ENCODE measurements at regions not wholly inside any gene's neighbourhood (a gene's known extent, or its start where the extent isn't known, plus 50 kb on each side); places are given as distances from the start of the nearest gene placed in this dataset.

DNA sequence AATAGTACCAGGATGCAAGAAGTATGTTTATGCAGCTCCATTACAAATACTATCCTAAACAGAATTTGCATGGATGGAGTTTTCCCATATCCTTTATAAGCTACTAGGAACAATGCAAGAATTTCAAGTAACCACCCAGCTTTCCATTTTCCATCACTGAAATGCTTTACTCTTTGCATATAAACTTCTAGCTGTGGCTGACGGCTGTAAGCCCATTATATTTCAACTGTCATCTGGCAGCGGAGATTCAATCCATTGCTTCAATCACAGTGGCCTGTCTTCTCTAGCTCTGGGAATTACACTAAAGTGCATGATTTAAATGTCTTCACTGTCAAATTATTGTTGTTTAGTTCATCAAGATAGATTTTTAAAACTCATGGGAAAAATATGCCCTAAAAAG lies 64.2 kb upstream of the PAM start:
- Histone ChIP-seq H3K27ac (ENCODE audit: insufficient read depth, low read depth, low read length) (no peak overlapping the region), H3K4me2 (ENCODE audit: insufficient read depth, low read length) (no peak overlapping the region), H4K20me1 (replicated peaks; ENCODE audit: control insufficient read depth, extremely low read depth, insufficient read depth, low read length) (no peaks in the 10 kb centered on the region), H2AFZ (ENCODE audit: low read depth, low read length) (no peak overlapping the region), H3K27me3 (ENCODE audit: control insufficient read depth in 2 of 2, insufficient read depth in 2 of 2, low read length in 2 of 2) (no peaks in the 10 kb centered on the region), H3K4me3 (replicated peaks in 1 of 3; ENCODE audit: insufficient read depth in 1 of 3, low read depth in 1 of 3, low read length in 3 of 3) (no peak overlapping the region), H3K9ac (replicated peaks; ENCODE audit: extremely low read depth, insufficient read depth, low read length) (no peak overlapping the region), H3K9me3 (replicated peaks; ENCODE audit: control insufficient read depth, insufficient read depth, low read length) (no peaks in the 10 kb centered on the region), H3K79me2 (ENCODE audit: control insufficient read depth, insufficient read depth, low read length) (no peaks in the 10 kb centered on the region), H3K4me1 (ENCODE audit: control insufficient read depth, extremely low read depth, insufficient read depth, low read length) (no peaks in the 10 kb centered on the region), H3K9me1 (replicated peaks; ENCODE audit: control insufficient read depth, extremely low read depth, insufficient read depth, low read length) (no peaks in the 10 kb centered on the region), H3K36me3 (ENCODE audit: control insufficient read depth in 2 of 2, extremely low read depth in 1 of 2, insufficient read depth in 2 of 2, low read length in 2 of 2) (no peaks in the 10 kb centered on the region)
- FAIRE-seq (no peak), DNase-seq (ENCODE audit: low read depth, low spot score) (no peak)
- CTCF ChIA-PET, result interaction anchor here (2.7 kb wide), 1 partner anchor 9 kb away, joined by 15 read pairs; no protein-coding TSS in a partner anchor
- intact Hi-C loops (cut with micrococcal nuclease), result no loop called here
- no TSS peak for BruUV-seq (replicated peaks)
- POLR2A ChIA-PET, result interaction anchor here (0.6 kb wide), 1 partner anchor 8 kb away, joined by 3 read pairs; no protein-coding TSS in a partner anchor
- dilution Hi-C loops (cut with MboI; ENCODE audit: extremely low pct_ligation_motif_present, low sequenced_read_pairs), result no loop called here
- TF ChIP-seq POLR2A (IDR thresholded peaks at IDR 0.05; ENCODE audit: low read depth, low read length) (no peak), JUN (IDR thresholded peaks at IDR 0.05; ENCODE audit: borderline replicate concordance, insufficient read depth, insufficient read length, low read depth) (no peak), FOS (IDR thresholded peaks at IDR 0.05; ENCODE audit: borderline replicate concordance, insufficient read depth, low read length) (no peak), MYC (IDR thresholded peaks at IDR 0.05; ENCODE audit: low read depth, low read length) (no peak), EZH2 (IDR thresholded peaks at IDR 0.05; ENCODE audit: borderline replicate concordance, low read depth, low read length, severe bottlenecking) (no peak)
- TF ChIP-seq, protein P1, sequence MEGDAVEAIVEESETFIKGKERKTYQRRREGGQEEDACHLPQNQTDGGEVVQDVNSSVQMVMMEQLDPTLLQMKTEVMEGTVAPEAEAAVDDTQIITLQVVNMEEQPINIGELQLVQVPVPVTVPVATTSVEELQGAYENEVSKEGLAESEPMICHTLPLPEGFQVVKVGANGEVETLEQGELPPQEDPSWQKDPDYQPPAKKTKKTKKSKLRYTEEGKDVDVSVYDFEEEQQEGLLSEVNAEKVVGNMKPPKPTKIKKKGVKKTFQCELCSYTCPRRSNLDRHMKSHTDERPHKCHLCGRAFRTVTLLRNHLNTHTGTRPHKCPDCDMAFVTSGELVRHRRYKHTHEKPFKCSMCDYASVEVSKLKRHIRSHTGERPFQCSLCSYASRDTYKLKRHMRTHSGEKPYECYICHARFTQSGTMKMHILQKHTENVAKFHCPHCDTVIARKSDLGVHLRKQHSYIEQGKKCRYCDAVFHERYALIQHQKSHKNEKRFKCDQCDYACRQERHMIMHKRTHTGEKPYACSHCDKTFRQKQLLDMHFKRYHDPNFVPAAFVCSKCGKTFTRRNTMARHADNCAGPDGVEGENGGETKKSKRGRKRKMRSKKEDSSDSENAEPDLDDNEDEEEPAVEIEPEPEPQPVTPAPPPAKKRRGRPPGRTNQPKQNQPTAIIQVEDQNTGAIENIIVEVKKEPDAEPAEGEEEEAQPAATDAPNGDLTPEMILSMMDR (IDR thresholded peaks at IDR 0.05; ENCODE audit: extremely low read depth in 1 of 2, insufficient read depth in 1 of 2, low read depth in 1 of 2, low read length in 2 of 2), result no peak

DNA sequence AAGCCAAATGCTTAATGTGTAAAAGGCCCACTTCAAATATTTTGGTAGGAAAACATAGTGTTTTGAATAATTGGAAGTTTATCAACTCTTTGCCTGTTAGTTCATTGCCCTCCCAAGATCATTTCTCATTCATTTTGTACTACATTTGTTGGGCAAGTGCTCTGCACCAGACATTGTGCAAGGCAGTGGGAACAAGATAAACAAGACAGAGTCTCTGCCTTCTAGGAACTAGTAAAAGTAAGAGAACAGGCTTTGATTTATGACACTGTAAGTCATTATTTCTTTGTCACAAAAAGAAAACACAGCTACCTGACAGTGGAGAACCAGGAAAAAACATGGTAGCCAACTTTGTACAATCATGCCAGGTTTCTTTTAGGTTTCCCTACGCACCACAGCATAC lies 63.7 kb upstream of the PAM start:
- Histone ChIP-seq H3K4me2 (ENCODE audit: insufficient read depth, low read length) (no peak overlapping the region), H3K9ac (replicated peaks; ENCODE audit: extremely low read depth, insufficient read depth, low read length) (no peak overlapping the region), H2AFZ (ENCODE audit: low read depth, low read length) (no peak overlapping the region), H4K20me1 (replicated peaks; ENCODE audit: control insufficient read depth, extremely low read depth, insufficient read depth, low read length) (no peaks in the 10 kb centered on the region), H3K27me3 (ENCODE audit: control insufficient read depth in 2 of 2, insufficient read depth in 2 of 2, low read length in 2 of 2) (no peaks in the 10 kb centered on the region), H3K36me3 (ENCODE audit: control insufficient read depth in 2 of 2, extremely low read depth in 1 of 2, insufficient read depth in 2 of 2, low read length in 2 of 2) (no peaks in the 10 kb centered on the region), H3K4me3 (replicated peaks in 1 of 3; ENCODE audit: insufficient read depth in 1 of 3, low read depth in 1 of 3, low read length in 3 of 3) (no peak overlapping the region), H3K27ac (ENCODE audit: insufficient read depth, low read depth, low read length) (no peak overlapping the region), H3K79me2 (ENCODE audit: control insufficient read depth, insufficient read depth, low read length) (no peaks in the 10 kb centered on the region), H3K4me1 (ENCODE audit: control insufficient read depth, extremely low read depth, insufficient read depth, low read length) (no peaks in the 10 kb centered on the region), H3K9me3 (replicated peaks; ENCODE audit: control insufficient read depth, insufficient read depth, low read length) (no peaks in the 10 kb centered on the region), H3K9me1 (replicated peaks; ENCODE audit: control insufficient read depth, extremely low read depth, insufficient read depth, low read length) (no peaks in the 10 kb centered on the region)
- intact Hi-C loops (cut with micrococcal nuclease), result no loop called here
- DNase-seq (ENCODE audit: low read depth, low spot score), result no peak
- no TSS peak for BruUV-seq (replicated peaks)
- POLR2A ChIA-PET, result interaction anchor here (0.6 kb wide), 1 partner anchor 8 kb away, joined by 3 read pairs; no protein-coding TSS in a partner anchor
- dilution Hi-C loops (cut with MboI; ENCODE audit: extremely low pct_ligation_motif_present, low sequenced_read_pairs), result no loop called here
- FAIRE-seq, result no peak
- CTCF ChIA-PET, result interaction anchor here (2.7 kb wide), 1 partner anchor 9 kb away, joined by 15 read pairs; no protein-coding TSS in a partner anchor
- TF ChIP-seq GATA2 (IDR thresholded peaks at IDR 0.05; ENCODE audit: insufficient read depth, insufficient read length, low read depth, low read length) (no peak), JUN (IDR thresholded peaks at IDR 0.05; ENCODE audit: borderline replicate concordance, insufficient read depth, insufficient read length, low read depth) (no peak), POLR2AphosphoS5 (IDR thresholded peaks at IDR 0.05; ENCODE audit: insufficient read depth, low read depth, low read length) (no peak), MYC (IDR thresholded peaks at IDR 0.05; ENCODE audit: low read depth, low read length) (no peak), POLR2A (IDR thresholded peaks at IDR 0.05; ENCODE audit: low read depth, low read length) (no peak), EZH2 (IDR thresholded peaks at IDR 0.05; ENCODE audit: borderline replicate concordance, low read depth, low read length, severe bottlenecking) (no peak), FOS (IDR thresholded peaks at IDR 0.05; ENCODE audit: borderline replicate concordance, insufficient read depth, low read length) (no peak)
- TF ChIP-seq, protein P2, sequence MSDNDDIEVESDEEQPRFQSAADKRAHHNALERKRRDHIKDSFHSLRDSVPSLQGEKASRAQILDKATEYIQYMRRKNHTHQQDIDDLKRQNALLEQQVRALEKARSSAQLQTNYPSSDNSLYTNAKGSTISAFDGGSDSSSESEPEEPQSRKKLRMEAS (IDR thresholded peaks at IDR 0.05; ENCODE audit: insufficient read depth, insufficient read length), result no peak
- TF ChIP-seq, protein P1 (IDR thresholded peaks at IDR 0.05; ENCODE audit: extremely low read depth in 1 of 2, insufficient read depth in 1 of 2, low read depth in 1 of 2, low read length in 2 of 2), result no peak
